ENCODE measurements at regions not wholly inside any gene's neighbourhood (a gene's known extent, or its start where the extent isn't known, plus 50 kb on each side); places are given as distances from the start of the nearest gene placed in this dataset.

- ATAC-seq (ENCODE audit: poor library complexity), result no peak
- intact Hi-C loops (cut with DNase I), result no loop called here
These were observed 60.0 kb downstream of the ING1 start for GRCh38 chr13:110773480-110773879.

GRCh38 chr13:110774051-110774450 is 60.6 kb downstream of the ING1 start:
- ATAC-seq (ENCODE audit: poor library complexity), result no peak
- intact Hi-C loops (cut with DNase I), result no loop called here
- no peak for DNase-seq

More at GRCh38 chr13:110773480-110773879, 60.0 kb downstream of the ING1 start:
- no peak for DNase-seq

GRCh38 chr13:110774490-110774889 is 61.0 kb downstream of the ING1 start:
- ATAC-seq (ENCODE audit: poor library complexity), result no peak
- no peak for DNase-seq
- intact Hi-C loops (cut with DNase I), result no loop called here

- ATAC-seq (ENCODE audit: poor library complexity) (no peak), DNase-seq (no peak)
- intact Hi-C loops (cut with DNase I), result no loop called here
These were observed 62.1 kb downstream of the ING1 start for GRCh38 chr13:110775576-110775975.

- intact Hi-C loops (cut with DNase I), result no loop called here
- DNase-seq, result no peak
- ATAC-seq (ENCODE audit: poor library complexity), result no peak
These were observed 63.8 kb downstream of the ING1 start for GRCh38 chr13:110777251-110777820.

GRCh38 chr13:110779022-110779421 is 65.5 kb downstream of the ING1 start:
- ATAC-seq (ENCODE audit: poor library complexity), result no peak
- no peak for DNase-seq
- intact Hi-C loops (cut with DNase I), result no loop called here

GRCh38 chr13:110780422-110780821 is 66.9 kb downstream of the ING1 start:
- intact Hi-C loops (cut with DNase I), result no loop called here
- ATAC-seq (ENCODE audit: poor library complexity), result no peak

GRCh38 chr13:110782185-110782584 is 68.7 kb downstream of the ING1 start:
- ATAC-seq (ENCODE audit: poor library complexity), result no peak
- DNase-seq, result no peak
- intact Hi-C loops (cut with DNase I), result no loop called here

More at GRCh38 chr13:110780422-110780821, 66.9 kb downstream of the ING1 start:
- no peak for DNase-seq

GRCh38 chr13:110784704-110785103 is 71.2 kb downstream of the ING1 start:
- intact Hi-C loops (cut with DNase I), result no loop called here
- ATAC-seq (ENCODE audit: poor library complexity), result no peak
- no peak for DNase-seq

- DNase-seq, result no peak
- ATAC-seq (ENCODE audit: poor library complexity), result no peak
- intact Hi-C loops (cut with DNase I), result no loop called here
These were observed 75.3 kb downstream of the ING1 start for GRCh38 chr13:110788778-110789177.

- no peak for DNase-seq
- intact Hi-C loops (cut with DNase I), result no loop called here
- ATAC-seq (ENCODE audit: poor library complexity), result no peak
These were observed 76.4 kb downstream of the ING1 start for GRCh38 chr13:110789871-110790270.

- ATAC-seq (ENCODE audit: poor library complexity), result no peak
- intact Hi-C loops (cut with DNase I), result no loop called here
- no peak for DNase-seq
These were observed 76.9 kb downstream of the ING1 start for GRCh38 chr13:110790371-110790770.

GRCh38 chr13:110794209-110794608 is 80.7 kb downstream of the ING1 start:
- ATAC-seq (ENCODE audit: poor library complexity) (no peak), DNase-seq (no peak)
- intact Hi-C loops (cut with DNase I), result no loop called here

GRCh38 chr13:110797230-110797877 is 83.9 kb downstream of the ING1 start:
- ATAC-seq (ENCODE audit: poor library complexity) (no peak), DNase-seq (no peak)
- intact Hi-C loops (cut with DNase I), result no loop called here

- DNase-seq (no peak), ATAC-seq (ENCODE audit: poor library complexity) (no peak)
- intact Hi-C loops (cut with DNase I), result no loop called here
These were observed 84.8 kb downstream of the ING1 start for GRCh38 chr13:110798081-110798994.

GRCh38 chr13:110799246-110800236 is 86.0 kb downstream of the ING1 start:
- ATAC-seq (ENCODE audit: poor library complexity) (peak; percentile 76), DNase-seq (peak; percentile 65)
- intact Hi-C loops (cut with DNase I), result no loop called here

- DNase-seq (no peak), ATAC-seq (ENCODE audit: poor library complexity) (no peak)
- intact Hi-C loops (cut with DNase I), result no loop called here
These were observed 87.5 kb downstream of the ING1 start for GRCh38 chr13:110801044-110801443.

- ATAC-seq (ENCODE audit: poor library complexity) (peak; percentile 19), DNase-seq (no peak)
- intact Hi-C loops (cut with DNase I), result no loop called here
These were observed 88.8 kb downstream of the ING1 start for GRCh38 chr13:110802260-110802659.

GRCh38 chr13:110806636-110807035 is 93.1 kb downstream of the ING1 start:
- intact Hi-C loops (cut with DNase I), result no loop called here
- ATAC-seq (ENCODE audit: poor library complexity), result no peak
- DNase-seq, result no peak
